HG02981 (cell line): ENCODE measurements at regions not wholly inside any gene's neighbourhood (a gene's known extent, or its start where the extent isn't known, plus 50 kb on each side); places are given as distances from the start of the nearest gene placed in this dataset.

ENCODE experiments used
- ATAC-seq: cut with Tn5 transposase; IDR thresholded peaks from one replicate; pipeline ENCODE4 v1.9.1; 2021; ENCODE audit warnings: mild to moderate bottlenecking, moderate library complexity; ENCODE audit not compliant: unreplicated experiment

- no peak for ATAC-seq
These were observed 193.8 kb upstream of the TLE3 start for GRCh38 chr15:70291305-70292075.

GRCh38 chr15:70290708-70291107 is 193.0 kb upstream of the TLE3 start:
- no peak for ATAC-seq

- no peak for ATAC-seq
These were observed 191.7 kb upstream of the TLE3 start for GRCh38 chr15:70289191-70289955.

GRCh38 chr15:70286113-70286806 is 188.5 kb upstream of the TLE3 start:
- no peak for ATAC-seq

GRCh38 chr15:70284438-70285214 is 186.9 kb upstream of the TLE3 start:
- no peak for ATAC-seq

DNA sequence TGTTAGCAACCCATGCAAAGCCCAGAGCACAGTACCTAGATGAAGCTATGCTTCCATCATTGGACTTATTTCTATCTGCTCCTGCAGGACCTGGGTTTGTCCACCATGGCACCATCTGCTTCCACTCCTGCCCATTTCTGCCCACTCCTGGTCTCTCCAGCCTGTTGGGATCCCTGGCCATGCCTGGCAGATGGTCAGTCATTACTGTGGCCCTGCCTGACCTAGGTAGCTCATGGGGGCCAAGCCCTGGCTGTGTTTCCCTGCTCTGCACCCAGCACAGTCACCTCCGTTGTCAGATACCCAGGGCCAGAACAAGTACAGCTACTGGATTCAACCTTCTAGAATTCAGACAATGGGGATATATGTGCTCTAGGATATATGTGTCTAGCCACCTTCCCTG is 185.8 kb upstream of the TLE3 start:
- no peak for ATAC-seq

DNA sequence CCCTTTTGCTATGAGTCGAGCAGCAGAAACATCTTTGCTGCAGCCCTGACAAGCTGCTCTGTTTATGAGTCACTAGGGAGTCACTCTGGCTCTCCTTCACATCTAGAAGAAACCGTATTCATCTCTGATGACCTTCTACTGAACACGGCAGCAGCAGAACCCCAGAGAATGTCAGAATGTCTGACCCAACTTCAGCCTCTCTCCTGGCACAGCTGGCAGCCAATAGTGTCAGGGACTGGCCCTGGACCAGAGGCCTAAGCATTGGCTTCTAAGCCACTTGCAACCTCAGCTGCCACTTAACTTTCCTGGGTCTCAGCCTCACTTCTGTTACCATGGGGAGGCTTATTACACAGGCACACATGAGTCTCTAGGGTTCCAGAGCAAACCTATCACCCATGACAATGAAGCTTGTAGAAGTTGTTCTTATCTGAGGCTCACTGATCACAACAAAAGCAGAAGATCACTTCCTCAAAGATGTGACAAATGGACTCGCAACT is 184.1 kb upstream of the TLE3 start:
- ATAC-seq: no peak

DNA sequence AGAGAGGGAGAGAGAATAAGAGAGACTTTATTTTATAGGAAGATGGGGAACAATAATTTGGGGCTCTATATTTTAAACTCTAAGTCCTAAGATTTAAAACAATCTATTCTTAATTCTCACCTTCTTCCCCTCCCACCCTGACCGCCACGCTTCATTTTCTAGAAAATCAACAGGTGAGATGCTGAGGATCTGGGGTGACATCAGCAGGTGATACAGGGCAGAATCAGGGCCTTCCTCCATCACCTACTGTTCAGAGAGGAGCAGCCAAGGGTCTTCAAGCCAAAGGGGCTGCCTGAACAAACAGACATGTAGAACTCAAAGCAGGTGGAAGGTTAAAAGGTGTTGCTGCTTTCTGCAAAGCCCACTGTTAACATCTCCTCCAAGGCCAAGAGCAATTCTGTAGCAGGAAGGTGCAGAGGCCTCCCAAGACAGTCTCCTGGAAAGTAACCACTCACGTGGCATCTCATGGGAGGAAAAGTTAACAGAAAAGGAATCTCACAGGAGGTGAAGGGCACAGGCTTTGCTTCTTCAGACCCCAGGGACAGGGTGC is 183.6 kb upstream of the TLE3 start:
- ATAC-seq: no peak

DNA sequence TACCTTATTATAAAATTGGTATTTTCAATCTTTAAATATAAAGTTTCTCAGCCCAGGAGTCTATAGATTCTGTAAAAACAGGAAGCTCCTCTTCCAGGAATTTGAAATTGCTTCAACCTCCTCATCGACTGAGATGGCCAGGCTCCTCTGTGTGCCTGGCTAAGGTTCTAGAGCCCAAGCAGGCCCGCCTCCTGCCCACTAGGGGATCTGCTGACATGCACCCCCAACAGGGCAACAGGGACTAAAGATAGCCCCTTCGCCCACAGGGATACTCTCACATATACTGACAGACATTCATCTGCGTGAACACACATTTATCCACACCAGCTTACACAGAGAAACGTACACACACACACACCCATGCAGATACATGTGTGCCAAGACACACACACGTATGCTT is 183.1 kb upstream of the TLE3 start:
- ATAC-seq: no peak

- ATAC-seq: no peak
These were observed 181.4 kb upstream of the TLE3 start for GRCh38 chr15:70279096-70279495.

DNA sequence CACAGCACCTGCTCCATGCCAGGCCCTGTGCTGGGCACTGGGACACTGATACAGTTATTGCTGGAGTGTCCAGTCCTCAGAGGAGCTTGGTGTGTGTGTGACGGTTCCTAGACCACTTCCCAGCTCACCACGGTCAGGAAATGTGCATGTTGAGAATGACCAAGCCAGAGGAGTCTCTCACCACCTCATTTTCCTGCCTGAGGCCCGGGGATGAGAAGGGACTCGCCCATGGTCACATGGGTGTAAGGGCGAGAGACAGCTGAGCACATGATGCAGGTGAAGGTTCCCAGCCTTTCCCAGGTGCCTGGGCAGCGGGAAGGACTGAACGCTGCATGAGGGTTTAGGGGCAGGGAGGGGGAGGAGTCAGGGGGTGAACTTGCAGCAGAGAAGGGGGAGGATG is 180.9 kb upstream of the TLE3 start:
- no peak for ATAC-seq

GRCh38 chr15:70277556-70277955 is 179.8 kb upstream of the TLE3 start:
- no peak for ATAC-seq

GRCh38 chr15:70276401-70276800 is 178.7 kb upstream of the TLE3 start:
- ATAC-seq: no peak

GRCh38 chr15:70275461-70276138 is 177.9 kb upstream of the TLE3 start:
- no peak for ATAC-seq

DNA sequence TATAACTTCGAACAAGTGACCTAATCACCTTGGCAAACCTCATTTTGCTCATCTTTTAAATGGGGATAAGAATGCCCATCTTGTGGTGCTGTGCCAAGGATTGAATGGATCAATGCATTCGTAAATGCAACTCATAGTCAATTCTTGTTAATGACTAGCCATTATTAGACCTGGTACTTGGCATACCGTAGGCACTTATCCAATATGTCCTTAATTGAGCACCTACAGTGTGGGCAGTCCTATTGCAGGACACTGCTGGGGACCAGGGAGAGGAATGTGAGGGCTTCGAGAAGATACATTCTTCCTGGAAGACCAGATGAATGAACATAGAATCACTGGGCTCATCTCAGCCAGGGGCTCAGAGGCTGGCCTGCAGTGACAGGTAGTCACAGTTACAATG is 177.2 kb upstream of the TLE3 start:
- ATAC-seq: no peak

DNA sequence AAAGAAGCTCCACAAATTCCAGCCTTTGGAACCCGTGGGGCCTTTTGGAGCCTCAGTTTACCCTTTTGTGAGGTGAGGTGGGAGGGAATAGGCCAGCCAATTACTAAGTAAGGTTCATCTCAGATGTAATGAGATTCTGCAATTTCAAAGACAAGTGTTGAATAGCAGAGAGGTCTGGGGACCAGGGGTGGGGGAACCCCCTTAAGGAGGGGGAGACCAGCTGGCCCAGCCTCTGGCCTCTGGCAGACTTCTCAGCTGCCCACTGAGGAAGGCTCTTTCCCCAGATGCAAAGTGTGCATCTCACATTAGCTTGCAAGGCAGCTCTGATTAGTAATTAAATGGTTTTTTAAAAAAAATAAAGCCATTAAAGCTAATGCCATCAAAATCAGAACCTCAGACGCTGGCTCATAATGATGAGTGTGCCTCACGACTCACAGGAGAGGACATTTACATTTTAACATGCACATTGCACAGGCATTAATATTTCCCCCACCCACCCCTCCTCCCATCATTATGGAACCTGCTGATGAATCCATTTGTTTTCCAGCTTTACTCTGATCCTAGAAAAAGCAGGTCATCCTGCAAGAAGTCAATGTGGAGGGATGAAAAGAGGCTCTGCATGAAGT is 176.7 kb upstream of the TLE3 start:
- ATAC-seq: no peak

DNA sequence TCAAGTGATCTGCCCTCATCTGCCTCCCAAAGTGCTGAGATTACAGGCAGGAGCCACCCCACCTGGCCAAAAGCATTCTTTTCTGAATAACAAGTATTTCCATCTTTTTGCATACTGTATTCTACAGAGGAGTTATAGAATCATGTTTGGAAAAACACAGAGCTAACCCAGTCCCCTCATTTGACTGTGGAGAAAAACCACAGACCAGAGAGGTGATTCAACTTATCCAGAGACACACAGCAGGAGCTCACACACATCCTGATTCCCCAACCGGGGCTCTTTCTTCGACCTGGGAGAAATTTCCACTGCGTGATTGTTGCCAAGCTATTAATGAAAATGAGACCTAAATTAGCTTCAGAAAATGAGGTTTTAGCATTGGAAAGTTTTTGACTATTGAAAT is 176.1 kb upstream of the TLE3 start:
- ATAC-seq: no peak

GRCh38 chr15:70272565-70273355 is 175.0 kb upstream of the TLE3 start:
- ATAC-seq: no peak
